Mesendoderm (in vitro differentiated cells): ENCODE measurements at regions not wholly inside any gene's neighbourhood (a gene's known extent, or its start where the extent isn't known, plus 50 kb on each side); places are given as distances from the start of the nearest gene placed in this dataset.
A peak's percentile ranks its signal among the peaks of the same experiment; 100 is the strongest.

ENCODE experiments used
- DNase-seq: peaks from one replicate; pipeline ENCODE4 v3.0.0; 2013
- H2AK5ac ChIP-seq: 2 replicates; pipeline ENCODE4 v1.6.1; 2013; ENCODE audit warnings: low read length, inconsistent platforms
- H2BK120ac ChIP-seq: 2 replicates; pipeline ENCODE4 v1.6.1; 2013; ENCODE audit warnings: low read depth, mild to moderate bottlenecking, low read length, moderate library complexity, mixed read lengths
- H2BK15ac ChIP-seq: replicated peaks from 2 replicates; pipeline ENCODE4 v1.6.1; 2013; ENCODE audit warnings: low read depth, mild to moderate bottlenecking, moderate library complexity
- H2BK5ac ChIP-seq: 2 replicates; pipeline ENCODE4 v1.6.1; 2013; ENCODE audit warnings: low read length, inconsistent platforms
- H3K18ac ChIP-seq: 2 replicates; pipeline ENCODE4 v1.6.1; 2013; ENCODE audit warnings: mild to moderate bottlenecking, low read length, mixed read lengths
- H3K23ac ChIP-seq: one replicate; pipeline ENCODE4 v1.6.1; 2013; ENCODE audit warnings: low read length
- H3K27ac ChIP-seq: 2 replicates; pipeline ENCODE4 v1.5.1; 2013; ENCODE audit warnings: low read depth, mild to moderate bottlenecking, inconsistent platforms, low read length, moderate library complexity
- H3K27me3 ChIP-seq: 2 replicates; pipeline ENCODE4 v1.6.1; 2013; ENCODE audit warnings: low read length, control low read depth, mild to moderate bottlenecking, inconsistent platforms; ENCODE audit not compliant: insufficient read depth, poor library complexity
- H3K36me3 ChIP-seq: 2 replicates; pipeline ENCODE4 v1.6.1; 2013; ENCODE audit warnings: low read length, inconsistent platforms; ENCODE audit not compliant: control insufficient read depth, insufficient read depth
- H3K4ac ChIP-seq: one replicate; pipeline ENCODE4 v1.6.1; 2013; ENCODE audit warnings: low read depth, mild to moderate bottlenecking, low read length, moderate library complexity
- H3K4me1 ChIP-seq: 2 replicates; pipeline ENCODE4 v1.6.1; 2013; ENCODE audit warnings: low read depth, low read length, inconsistent platforms; ENCODE audit not compliant: control insufficient read depth
- H3K4me2 ChIP-seq: 2 replicates; pipeline ENCODE4 v1.6.1; 2013; ENCODE audit warnings: low read length
- H3K4me3 ChIP-seq: 2 replicates; pipeline ENCODE4 v1.5.1; 2013; ENCODE audit warnings: mild to moderate bottlenecking, low read length
- H3K56ac ChIP-seq: one replicate; pipeline ENCODE4 v1.6.1; 2013; ENCODE audit warnings: low read length
- H3K79me1 ChIP-seq: 2 replicates; pipeline ENCODE4 v1.6.1; 2013; ENCODE audit warnings: low read length, inconsistent platforms
- H3K79me2 ChIP-seq: 2 replicates; pipeline ENCODE4 v1.6.1; 2013; ENCODE audit warnings: mild to moderate bottlenecking, low read length; ENCODE audit not compliant: control insufficient read depth, insufficient read depth
- H3K9ac ChIP-seq: 2 replicates; pipeline ENCODE4 v1.6.1; 2013; ENCODE audit warnings: low read length, inconsistent platforms
- H4K5ac ChIP-seq: one replicate; pipeline ENCODE4 v1.6.1; 2013; ENCODE audit warnings: low read length
- H4K8ac ChIP-seq: one replicate; pipeline ENCODE4 v1.6.1; 2013; ENCODE audit warnings: low read depth, mild to moderate bottlenecking, control low read depth, low read length, moderate library complexity
- WGBS: extraction: QIAGEN DNeasy Blood & Tissue Kit; methylation state at CpG from one replicate; pipeline ENCODE4 v1.1.7; 2013; ENCODE audit warnings: low lambda C conversion rate, missing lambda C conversion rate; ENCODE audit not compliant: insufficient coverage; ENCODE audit errors: extremely low coverage; 5-methylcytosine and 5-hydroxymethylcytosine counted together

- Histone ChIP-seq H3K36me3 (no peaks in the 10 kb centered on the region), H3K79me1 (no peaks in the 10 kb centered on the region), H3K4me3 (no peak overlapping the region), H3K4ac (no peak overlapping the region), H4K8ac (no peak overlapping the region), H3K27ac (no peak overlapping the region), H3K4me1 (no peaks in the 10 kb centered on the region), H3K18ac (no peak overlapping the region), H3K4me2 (no peak overlapping the region), H3K79me2 (no peaks in the 10 kb centered on the region), H3K9ac (no peak overlapping the region), H3K23ac (no peak overlapping the region), H2AK5ac (no peak overlapping the region), H3K56ac (no peak overlapping the region), H3K27me3 (no peaks in the 10 kb centered on the region), H2BK5ac (no peak overlapping the region), H4K5ac (no peak overlapping the region), H2BK120ac (no peak overlapping the region), H2BK15ac (no peak overlapping the region)
- DNase-seq: no peak
- no CpG with 5 or more reads among the region's 4 CpGs for WGBS
Observed at GRCh38 chr20:10972219-10972860, 298.5 kb upstream of the JAG1 start.

- Histone ChIP-seq H3K27me3 (no peaks in the 10 kb centered on the region), H3K79me1 (no peaks in the 10 kb centered on the region), H3K56ac (no peak overlapping the region), H2BK15ac (no peak overlapping the region), H3K4me1 (no peaks in the 10 kb centered on the region), H2AK5ac (no peak overlapping the region), H3K36me3 (no peaks in the 10 kb centered on the region), H3K27ac (no peak overlapping the region), H2BK5ac (no peak overlapping the region), H3K23ac (no peak overlapping the region), H4K5ac (no peak overlapping the region), H3K79me2 (no peaks in the 10 kb centered on the region), H3K4me2 (no peak overlapping the region), H3K4ac (no peak overlapping the region), H2BK120ac (no peak overlapping the region), H3K9ac (no peak overlapping the region), H3K18ac (no peak overlapping the region), H4K8ac (no peak overlapping the region), H3K4me3 (no peak overlapping the region)
- no peak for DNase-seq
- WGBS: no CpG with 5 or more reads among the region's 6 CpGs
Observed at GRCh38 chr20:10976051-10976450, 302.3 kb upstream of the JAG1 start.

- no peaks in the 10 kb centered on the region for H3K79me2 ChIP-seq
- no peaks in the 10 kb centered on the region for H3K79me1 ChIP-seq
- H3K36me3 ChIP-seq: no peaks in the 10 kb centered on the region
- H4K5ac ChIP-seq: no peak overlapping the region
- H3K18ac ChIP-seq: no peak overlapping the region
- no peak overlapping the region for H3K4me3 ChIP-seq
- no peak overlapping the region for H3K27ac ChIP-seq
- no peak overlapping the region for H3K23ac ChIP-seq
- H2BK15ac ChIP-seq: no peak overlapping the region
- H3K4ac ChIP-seq: no peak overlapping the region
- no CpG with 5 or more reads among the region's 4 CpGs for WGBS
- H3K4me1 ChIP-seq: no peaks in the 10 kb centered on the region
- no peak overlapping the region for H2BK5ac ChIP-seq
- H3K9ac ChIP-seq: no peak overlapping the region
- DNase-seq: no peak
- no peak overlapping the region for H2BK120ac ChIP-seq
- H2AK5ac ChIP-seq: no peak overlapping the region
- no peak overlapping the region for H3K4me2 ChIP-seq
- no peak overlapping the region for H4K8ac ChIP-seq
- H3K27me3 ChIP-seq: no peaks in the 10 kb centered on the region
- no peak overlapping the region for H3K56ac ChIP-seq
Observed at GRCh38 chr20:10978019-10978702, 304.4 kb upstream of the JAG1 start.

- Histone ChIP-seq H3K36me3 (no peaks in the 10 kb centered on the region), H3K4me1 (no peaks in the 10 kb centered on the region), H4K8ac (no peak overlapping the region), H3K23ac (no peak overlapping the region), H3K4ac (no peak overlapping the region), H2BK120ac (no peak overlapping the region), H3K79me2 (no peaks in the 10 kb centered on the region), H2AK5ac (no peak overlapping the region), H3K4me2 (no peak overlapping the region), H2BK15ac (no peak overlapping the region), H3K18ac (no peak overlapping the region), H3K4me3 (no peak overlapping the region), H2BK5ac (no peak overlapping the region), H3K79me1 (no peaks in the 10 kb centered on the region), H3K27ac (no peak overlapping the region), H3K9ac (no peak overlapping the region), H4K5ac (no peak overlapping the region), H3K56ac (no peak overlapping the region), H3K27me3 (no peaks in the 10 kb centered on the region)
- WGBS: no CpG with 5 or more reads among the region's 5 CpGs
- DNase-seq: no peak
Observed at GRCh38 chr20:10978713-10979112, 304.9 kb upstream of the JAG1 start.

DNA sequence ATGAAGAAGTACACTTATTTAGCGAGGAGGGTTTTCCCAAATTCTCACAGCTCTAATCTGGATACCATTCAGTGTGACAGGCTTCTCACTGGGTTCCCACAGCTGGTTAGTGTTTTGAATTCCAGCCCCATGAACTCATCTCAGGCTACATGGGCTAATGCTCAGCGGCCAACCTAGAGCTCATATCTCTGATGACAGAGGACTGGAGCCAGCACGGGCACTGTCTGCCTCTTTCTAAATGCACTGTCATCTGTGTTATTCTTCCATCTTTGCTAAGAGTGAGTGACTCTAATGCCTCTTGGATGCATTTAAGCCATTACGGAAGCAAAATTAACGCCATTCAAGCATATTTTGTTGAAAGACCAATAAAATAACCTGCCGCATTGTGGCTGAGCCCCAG, 308.9 kb upstream of the JAG1 start:
- Histone ChIP-seq H3K79me2 (no peaks in the 10 kb centered on the region), H3K27me3 (no peaks in the 10 kb centered on the region), H3K27ac (no peak overlapping the region)

DNA sequence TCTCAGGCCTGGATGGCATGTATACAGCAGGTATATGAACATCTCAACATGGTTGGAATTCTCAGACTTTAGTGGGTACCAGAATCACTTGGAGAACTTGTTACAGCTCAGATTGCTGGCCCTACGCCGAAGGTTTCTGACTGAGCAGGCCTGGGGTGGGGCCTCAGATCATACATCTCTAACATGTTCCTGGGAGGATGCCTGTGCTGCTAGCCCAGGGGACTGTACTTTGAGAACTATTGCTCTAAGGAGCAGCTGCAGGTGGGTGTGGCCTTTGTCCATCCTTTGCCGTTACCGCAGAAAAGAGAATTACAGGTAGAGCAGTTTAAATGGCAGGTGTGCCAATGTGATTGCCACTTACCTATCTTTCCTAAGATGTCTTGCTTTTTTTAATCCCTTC, 310.5 kb upstream of the JAG1 start:
- Histone ChIP-seq H3K27ac (no peak overlapping the region), H3K79me1 (no peaks in the 10 kb centered on the region), H2AK5ac (no peak overlapping the region), H3K56ac (no peak overlapping the region), H3K4ac (no peak overlapping the region), H3K9ac (no peak overlapping the region), H3K27me3 (no peaks in the 10 kb centered on the region), H2BK15ac (no peak overlapping the region), H3K36me3 (no peaks in the 10 kb centered on the region), H4K8ac (no peak overlapping the region), H2BK120ac (no peak overlapping the region), H3K4me3 (no peak overlapping the region), H3K23ac (no peak overlapping the region), H3K79me2 (no peaks in the 10 kb centered on the region), H2BK5ac (no peak overlapping the region), H3K4me2 (no peak overlapping the region), H3K18ac (no peak overlapping the region), H4K5ac (no peak overlapping the region), H3K4me1 (no peaks in the 10 kb centered on the region)
- no peak for DNase-seq
- WGBS: no CpG with 5 or more reads among the region's 4 CpGs

More for the DNA sequence above, 308.9 kb upstream of the JAG1 start:
- peak; percentile 92 for DNase-seq
- Histone ChIP-seq H3K4me1 (no peaks in the 10 kb centered on the region), H2BK5ac (no peak overlapping the region), H2BK120ac (no peak overlapping the region), H3K79me1 (no peaks in the 10 kb centered on the region), H2AK5ac (no peak overlapping the region), H3K36me3 (no peaks in the 10 kb centered on the region), H3K4ac (no peak overlapping the region), H3K18ac (no peak overlapping the region), H3K4me3 (no peak overlapping the region), H4K8ac (no peak overlapping the region), H3K9ac (no peak overlapping the region), H3K4me2 (no peak overlapping the region), H3K23ac (no peak overlapping the region), H2BK15ac (no peak overlapping the region), H3K56ac (no peak overlapping the region), H4K5ac (no peak overlapping the region)
- no CpG with 5 or more reads among the region's 6 CpGs for WGBS
